GM10266 (cell line): ENCODE measurements at regions not wholly inside any gene's neighbourhood (a gene's known extent, or its start where the extent isn't known, plus 50 kb on each side); places are given as distances from the start of the nearest gene placed in this dataset.

Source experiments
- DNase-seq: peaks from one replicate; pipeline ENCODE4 v3.0.0; 2012; ENCODE audit errors: extremely low spot score
- TF ChIP-seq, protein P1 (sequence below): IDR thresholded peaks from 2 replicates; pipeline ENCODE4 v1.5.1; 2012; ENCODE audit warnings: mild to moderate bottlenecking, low read depth; ENCODE audit not compliant: control insufficient read depth, insufficient read depth; ENCODE audit errors: missing control alignments

DNA sequence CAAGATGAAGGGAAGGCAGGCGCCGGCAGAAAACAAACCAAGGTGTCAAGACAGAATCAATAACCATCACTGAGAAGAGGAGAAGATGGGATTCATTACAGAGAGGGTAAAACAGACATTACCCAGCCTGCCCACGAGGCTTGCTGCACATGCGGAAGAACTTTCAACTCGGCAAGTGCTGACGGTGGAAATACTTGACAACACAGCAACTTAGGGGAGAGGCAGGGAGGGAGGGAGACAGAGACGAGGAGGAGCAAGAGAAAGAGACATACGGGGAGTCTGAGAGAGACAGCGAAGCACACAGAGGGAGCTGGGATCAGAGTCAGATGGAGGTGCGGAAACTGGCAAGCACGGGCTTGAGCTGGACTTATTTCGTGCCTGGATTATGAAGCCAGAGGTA is 129.3 kb upstream of the NECTIN1 start:
- DNase-seq = no peak
- TF ChIP-seq, protein P1, sequence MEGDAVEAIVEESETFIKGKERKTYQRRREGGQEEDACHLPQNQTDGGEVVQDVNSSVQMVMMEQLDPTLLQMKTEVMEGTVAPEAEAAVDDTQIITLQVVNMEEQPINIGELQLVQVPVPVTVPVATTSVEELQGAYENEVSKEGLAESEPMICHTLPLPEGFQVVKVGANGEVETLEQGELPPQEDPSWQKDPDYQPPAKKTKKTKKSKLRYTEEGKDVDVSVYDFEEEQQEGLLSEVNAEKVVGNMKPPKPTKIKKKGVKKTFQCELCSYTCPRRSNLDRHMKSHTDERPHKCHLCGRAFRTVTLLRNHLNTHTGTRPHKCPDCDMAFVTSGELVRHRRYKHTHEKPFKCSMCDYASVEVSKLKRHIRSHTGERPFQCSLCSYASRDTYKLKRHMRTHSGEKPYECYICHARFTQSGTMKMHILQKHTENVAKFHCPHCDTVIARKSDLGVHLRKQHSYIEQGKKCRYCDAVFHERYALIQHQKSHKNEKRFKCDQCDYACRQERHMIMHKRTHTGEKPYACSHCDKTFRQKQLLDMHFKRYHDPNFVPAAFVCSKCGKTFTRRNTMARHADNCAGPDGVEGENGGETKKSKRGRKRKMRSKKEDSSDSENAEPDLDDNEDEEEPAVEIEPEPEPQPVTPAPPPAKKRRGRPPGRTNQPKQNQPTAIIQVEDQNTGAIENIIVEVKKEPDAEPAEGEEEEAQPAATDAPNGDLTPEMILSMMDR = no peak

DNA sequence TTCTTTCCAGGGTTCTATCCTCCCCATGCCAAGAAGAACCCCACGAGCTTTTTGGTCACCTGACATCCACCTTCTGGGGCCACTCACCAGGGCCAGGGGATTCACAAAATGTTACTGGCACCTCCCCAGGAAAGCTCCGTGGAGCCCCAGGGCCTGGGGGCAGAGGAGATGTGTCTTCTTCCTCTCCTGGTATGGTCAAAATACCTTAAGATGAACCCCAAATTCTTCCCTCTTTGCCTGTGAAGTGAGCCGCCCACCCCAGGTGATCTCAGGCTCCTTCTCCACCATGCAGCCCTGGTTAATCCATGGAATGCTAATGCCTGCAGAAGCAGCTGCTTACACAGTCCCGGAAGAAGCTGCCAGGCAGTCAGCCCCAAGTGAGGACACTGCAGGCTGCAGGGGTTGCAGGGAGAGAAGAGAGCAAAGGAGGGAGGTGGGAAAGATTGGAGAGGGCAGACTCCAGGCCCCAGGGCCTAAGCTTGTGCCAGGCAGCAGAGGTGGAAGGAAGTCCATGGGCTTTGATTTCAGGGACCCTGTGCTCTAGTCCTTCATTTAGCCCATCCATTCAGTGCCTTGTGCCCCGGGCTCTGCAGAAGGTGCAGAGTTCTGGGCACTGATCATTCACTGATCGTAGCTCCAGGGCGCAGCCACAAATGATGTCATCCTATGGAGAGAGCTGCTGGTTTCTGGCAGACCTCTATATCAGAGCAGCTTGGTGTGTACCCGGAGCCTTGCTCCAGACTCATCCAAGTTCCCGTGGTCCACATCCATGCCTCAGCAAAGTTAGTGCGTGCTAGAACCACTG is 127.9 kb upstream of the NECTIN1 start:
- TF ChIP-seq, protein P1 = no peak
- DNase-seq = no peak

DNA sequence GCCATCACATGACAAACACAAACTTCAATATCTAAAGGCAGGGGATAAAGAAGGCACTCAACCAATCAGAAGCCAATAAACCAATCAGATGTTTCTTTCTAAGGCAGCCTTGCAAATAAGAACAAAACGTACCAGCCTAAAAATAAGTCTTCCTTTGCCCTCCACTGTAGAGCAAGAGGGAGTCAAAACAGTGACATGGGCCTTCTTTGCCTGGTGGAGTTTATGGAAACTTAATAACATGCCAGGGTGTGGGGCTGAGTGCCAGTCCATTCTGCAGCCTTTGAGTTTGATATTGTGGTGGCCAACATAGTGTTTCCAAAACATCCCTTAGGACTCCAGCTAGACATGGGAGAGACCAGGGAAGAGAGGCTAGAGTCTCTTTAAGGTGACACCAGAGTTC is 126.1 kb upstream of the NECTIN1 start:
- TF ChIP-seq, protein P1 = no peak
- DNase-seq = no peak

DNA sequence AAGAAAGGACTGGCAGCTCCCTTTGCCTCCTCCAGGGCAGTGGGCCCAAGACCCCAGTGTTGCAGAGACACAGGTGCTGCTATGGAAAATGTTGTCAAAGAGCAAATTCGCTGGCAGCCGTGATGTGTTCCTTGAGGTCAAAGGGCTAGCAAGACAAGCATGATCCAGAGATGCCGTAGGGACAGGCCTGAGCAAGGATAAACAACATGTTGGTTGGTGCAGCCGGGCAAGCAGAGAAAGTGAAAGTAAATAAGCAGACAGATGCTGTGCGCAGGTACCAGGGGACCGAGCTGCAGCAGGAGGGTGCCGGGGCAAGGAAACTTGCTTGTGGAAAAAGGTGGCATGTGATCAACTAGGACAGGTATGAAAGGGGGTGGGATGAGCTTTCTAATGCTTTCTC is 125.5 kb upstream of the NECTIN1 start:
- TF ChIP-seq, protein P1 = no peak
- DNase-seq = no peak

DNA sequence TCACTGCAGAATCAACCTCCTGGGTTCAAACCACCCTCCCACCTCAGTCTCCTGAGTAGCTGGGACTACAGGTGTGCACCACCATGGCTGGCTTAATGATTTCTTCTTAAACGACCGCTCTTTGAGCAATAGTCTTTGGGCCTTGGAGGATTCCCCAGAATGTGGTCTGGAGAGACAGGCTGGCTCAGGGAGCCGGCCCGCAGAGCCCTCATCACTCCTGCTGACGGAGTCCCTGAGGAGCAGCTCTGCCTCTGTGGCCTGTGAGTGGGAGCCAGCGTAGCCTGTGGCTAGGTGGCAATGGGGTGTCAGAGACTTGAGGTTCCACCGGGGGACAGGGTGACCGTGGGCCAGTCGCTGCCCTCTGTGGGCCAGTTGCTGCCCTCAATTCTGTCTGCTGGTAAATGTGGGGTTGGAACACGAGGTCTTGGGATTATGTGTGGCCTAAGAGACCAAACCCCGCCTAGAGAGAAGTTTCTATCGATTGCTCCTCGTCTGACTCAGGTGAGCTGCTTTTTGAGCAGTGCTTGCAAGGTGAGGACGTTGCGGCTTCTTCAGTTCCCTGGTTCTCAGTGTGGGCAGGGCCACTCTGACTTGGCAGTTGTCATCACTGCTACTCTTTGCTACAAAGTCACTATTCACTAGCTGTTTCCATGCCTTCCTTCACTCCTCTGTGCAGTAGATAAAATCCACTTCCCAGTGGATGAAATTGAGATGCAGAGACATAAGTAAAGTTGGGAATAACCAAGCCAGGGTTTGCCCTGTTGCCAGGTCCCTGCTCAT is 124.8 kb upstream of the NECTIN1 start:
- DNase-seq = no peak

DNA sequence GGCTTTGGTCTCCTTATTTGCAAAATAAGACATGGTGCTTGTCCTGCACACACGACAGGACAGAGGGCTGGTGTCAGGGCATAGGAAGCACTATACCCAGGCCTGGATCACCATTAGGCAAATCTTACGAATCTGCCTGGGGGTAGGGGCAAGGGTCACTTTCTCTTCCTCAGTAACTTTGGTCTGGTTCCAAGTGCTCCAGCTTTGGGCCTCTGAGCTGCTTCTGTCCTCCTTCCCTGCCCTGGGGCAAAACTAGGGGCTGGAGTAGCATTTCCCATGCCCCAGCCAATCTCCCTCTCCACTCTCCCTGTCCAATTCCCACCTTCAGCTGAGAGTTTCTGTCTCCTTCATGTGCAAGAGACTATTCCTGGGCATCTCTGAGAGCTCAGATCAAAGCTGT is 123.7 kb upstream of the NECTIN1 start:
- TF ChIP-seq, protein P1 = no peak
- DNase-seq = no peak

More for the DNA sequence above, 124.8 kb upstream of the NECTIN1 start:
- TF ChIP-seq, protein P1 = no peak
